B cell (primary cell): ENCODE measurements at regions not wholly inside any gene's neighbourhood (a gene's known extent, or its start where the extent isn't known, plus 50 kb on each side); places are given as distances from the start of the nearest gene placed in this dataset.

Source experiments
- EZH2 ChIP-seq: IDR thresholded peaks from 2 replicates; pipeline ENCODE4 v1.6.1; 2012; ENCODE audit warnings: borderline replicate concordance, low read depth, mild to moderate bottlenecking, moderate library complexity, low read length; ENCODE audit not compliant: insufficient read depth, poor library complexity, severe bottlenecking
- TF ChIP-seq, protein P1 (sequence below): fragments of 200-600 bp; IDR thresholded peaks from one replicate; pipeline ENCODE4 v1.8.0; 2022; ENCODE audit warnings: antibody characterized with exemption, mild to moderate bottlenecking

- TF ChIP-seq, protein P1, sequence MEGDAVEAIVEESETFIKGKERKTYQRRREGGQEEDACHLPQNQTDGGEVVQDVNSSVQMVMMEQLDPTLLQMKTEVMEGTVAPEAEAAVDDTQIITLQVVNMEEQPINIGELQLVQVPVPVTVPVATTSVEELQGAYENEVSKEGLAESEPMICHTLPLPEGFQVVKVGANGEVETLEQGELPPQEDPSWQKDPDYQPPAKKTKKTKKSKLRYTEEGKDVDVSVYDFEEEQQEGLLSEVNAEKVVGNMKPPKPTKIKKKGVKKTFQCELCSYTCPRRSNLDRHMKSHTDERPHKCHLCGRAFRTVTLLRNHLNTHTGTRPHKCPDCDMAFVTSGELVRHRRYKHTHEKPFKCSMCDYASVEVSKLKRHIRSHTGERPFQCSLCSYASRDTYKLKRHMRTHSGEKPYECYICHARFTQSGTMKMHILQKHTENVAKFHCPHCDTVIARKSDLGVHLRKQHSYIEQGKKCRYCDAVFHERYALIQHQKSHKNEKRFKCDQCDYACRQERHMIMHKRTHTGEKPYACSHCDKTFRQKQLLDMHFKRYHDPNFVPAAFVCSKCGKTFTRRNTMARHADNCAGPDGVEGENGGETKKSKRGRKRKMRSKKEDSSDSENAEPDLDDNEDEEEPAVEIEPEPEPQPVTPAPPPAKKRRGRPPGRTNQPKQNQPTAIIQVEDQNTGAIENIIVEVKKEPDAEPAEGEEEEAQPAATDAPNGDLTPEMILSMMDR: no peak
- no peak for TF ChIP-seq EZH2
These were observed 201.5 kb upstream of the RTL1 start for GRCh38 chr14:101105045-101105444.
